ENCODE measurements at regions not wholly inside any gene's neighbourhood (a gene's known extent, or its start where the extent isn't known, plus 50 kb on each side); places are given as distances from the start of the nearest gene placed in this dataset.

GRCh38 chr14:51145246-51145645 lies 50.3 kb upstream of the TRIM9 start:
- no peak for DNase-seq

DNA sequence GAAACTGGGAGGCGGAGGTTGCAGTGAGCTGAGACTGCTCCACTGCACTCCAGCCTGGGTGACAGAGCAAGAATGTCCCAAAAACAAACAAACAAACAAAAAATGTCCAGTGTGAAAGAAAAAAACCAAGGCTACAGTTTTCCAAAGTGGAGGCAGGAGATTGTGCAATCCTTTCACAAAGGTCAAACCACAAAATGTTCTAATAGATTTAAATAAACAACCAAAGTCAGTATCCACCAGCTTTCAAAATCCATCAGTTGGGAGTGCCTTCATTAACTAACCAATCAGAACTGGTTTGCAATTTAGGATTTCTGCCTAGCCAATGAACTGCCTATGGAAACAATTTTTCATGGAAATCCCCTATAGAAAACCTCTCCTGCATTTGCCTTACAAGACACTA lies 52.3 kb upstream of the TRIM9 start:
- DNase-seq = no peak

DNA sequence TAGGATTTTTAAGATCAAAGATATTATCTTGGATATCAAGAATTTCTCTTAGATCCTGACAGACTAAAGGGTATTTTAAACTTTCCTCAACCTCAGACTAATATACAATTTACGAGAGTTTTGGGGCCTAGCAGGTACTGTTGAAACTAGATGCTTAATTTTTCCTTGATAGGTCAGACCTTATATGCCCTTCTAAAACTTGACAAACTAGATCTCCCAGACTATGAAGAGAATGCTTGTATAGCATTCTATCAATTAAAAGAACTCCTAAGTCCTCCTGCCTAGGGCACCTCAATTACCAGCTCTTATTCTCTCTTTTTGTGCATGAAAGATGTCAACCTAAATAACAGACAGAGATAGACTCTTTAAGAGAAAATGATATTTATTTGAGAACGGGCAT lies 60.4 kb upstream of the TRIM9 start:
- DNase-seq = no peak

GRCh38 chr14:51157012-51157411 lies 62.1 kb upstream of the TRIM9 start:
- DNase-seq = peak; percentile 59

DNA sequence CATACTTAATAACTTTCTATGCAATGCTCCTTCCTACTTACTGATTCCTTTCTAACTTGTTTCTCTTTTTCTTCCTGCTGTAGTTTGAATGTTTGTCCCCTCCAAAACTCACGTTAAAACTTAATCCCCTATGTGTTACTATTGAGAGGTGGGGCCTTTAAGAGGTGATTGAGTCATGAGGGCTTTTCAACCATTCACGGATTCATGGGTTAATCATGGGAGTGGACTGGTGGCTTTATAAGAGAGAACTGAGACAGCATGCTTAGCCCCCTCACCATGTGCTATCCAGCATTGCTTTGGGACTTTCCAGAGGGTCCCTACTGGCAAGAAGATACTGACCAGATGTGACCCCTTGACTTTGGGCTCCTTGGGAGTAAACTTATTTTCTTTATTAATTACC lies 66.0 kb upstream of the TRIM9 start:
- no peak for DNase-seq

DNA sequence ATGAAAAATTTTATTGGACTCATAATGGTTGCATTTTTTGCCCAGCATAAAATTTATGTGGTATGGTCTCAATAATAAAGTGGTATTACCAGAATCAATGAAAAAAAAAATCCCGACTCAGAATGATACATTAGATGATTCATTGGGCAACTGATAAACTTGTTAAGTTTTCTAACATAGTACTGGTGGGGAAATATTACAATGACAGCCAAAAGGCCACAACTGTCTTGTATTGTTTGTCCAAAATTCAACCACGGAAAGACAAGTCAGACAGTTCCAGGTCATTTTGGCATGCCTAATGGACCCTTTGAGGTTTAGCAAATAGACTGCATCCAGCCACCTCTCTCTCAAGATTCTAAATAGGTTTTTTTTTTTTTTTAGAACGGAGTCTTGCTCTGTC lies 70.5 kb upstream of the TRIM9 start:
- DNase-seq = no peak

GRCh38 chr14:51167587-51168214 lies 72.3 kb upstream of the TMX1 start:
- no peak for DNase-seq

- DNase-seq = no peak
Measured at GRCh38 chr14:51168215-51168613, 71.8 kb upstream of the TMX1 start.

- DNase-seq = no peak
Measured at GRCh38 chr14:51173863-51174262, 66.2 kb upstream of the TMX1 start.

DNA sequence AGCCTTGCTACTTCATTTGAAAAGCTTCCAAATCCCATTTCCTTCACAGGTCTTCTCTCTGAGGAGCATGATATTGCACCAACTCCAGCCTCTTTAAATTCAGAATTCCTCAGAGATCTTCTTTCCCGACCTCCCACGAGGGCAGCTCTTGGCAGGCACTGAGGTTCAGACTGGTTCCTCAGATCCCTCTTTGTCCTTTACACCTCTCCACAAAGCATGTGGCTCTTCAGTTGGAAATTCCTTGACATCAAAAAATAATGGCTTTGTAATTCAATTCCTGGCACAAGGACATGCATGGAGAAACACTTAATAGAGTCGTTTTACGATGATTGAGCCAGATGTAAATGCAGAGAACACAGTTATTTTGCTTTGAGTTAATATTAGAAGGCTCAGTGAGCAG lies 63.2 kb upstream of the TMX1 start:
- DNase-seq = peak; percentile 11

DNA sequence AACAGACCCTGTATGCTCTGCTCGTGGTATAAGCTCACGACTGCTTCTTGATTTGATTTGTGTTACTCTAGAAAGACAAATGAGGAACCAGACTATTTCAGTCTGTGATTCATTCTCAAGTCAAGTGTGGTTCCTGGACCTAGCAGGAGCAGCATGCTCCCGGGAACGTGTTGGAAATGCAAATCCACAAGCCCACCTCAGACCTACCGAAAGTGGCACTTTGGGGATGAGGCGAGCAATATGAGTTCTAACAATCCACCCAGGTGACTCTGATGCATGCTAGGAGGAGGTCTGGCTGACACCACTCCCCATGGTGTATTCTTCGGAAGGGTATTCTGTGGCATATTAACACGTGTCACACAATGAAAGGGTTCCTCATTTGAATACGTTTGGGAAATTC lies 59.5 kb upstream of the TMX1 start:
- DNase-seq = no peak

DNA sequence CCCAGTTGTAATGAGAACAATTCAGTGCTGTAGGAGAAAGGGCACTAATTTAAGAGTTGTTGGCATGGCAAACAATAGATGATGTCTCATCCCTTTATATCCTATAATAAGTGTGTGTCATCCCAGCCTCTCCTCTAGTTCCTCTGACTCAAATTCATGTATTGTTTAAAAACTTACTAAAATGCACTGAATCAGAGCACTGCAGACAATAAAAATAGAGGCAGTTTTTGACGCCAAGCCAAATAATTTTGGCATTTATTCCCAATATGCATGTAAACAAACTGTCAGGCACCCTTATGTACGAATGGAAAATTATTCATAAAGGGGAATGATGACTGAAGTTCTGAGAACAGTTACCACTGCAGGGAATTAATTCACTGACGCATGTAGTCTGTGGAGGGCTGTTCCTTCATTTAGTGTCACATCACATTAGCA lies 57.9 kb upstream of the TMX1 start:
- DNase-seq = peak; percentile 74

DNA sequence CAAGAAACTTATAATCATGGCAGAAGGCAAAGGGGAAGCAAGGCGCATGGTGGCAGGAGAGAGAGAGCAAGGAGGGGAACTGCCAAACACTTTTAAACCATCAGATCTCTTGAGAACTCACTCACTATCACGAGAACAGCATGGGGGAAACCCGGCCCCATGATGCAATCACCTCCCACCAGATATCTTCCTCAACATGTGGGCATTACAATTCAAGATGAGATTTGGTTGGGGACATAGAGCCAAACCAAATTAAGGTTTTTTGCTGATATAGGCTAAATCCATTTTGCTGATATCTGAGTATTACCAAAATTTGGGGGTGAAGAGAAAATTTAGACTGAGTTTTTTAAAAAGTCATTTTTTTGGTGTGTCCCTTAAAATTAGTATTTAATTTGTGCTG lies 54.9 kb upstream of the TMX1 start:
- no peak for DNase-seq

DNA sequence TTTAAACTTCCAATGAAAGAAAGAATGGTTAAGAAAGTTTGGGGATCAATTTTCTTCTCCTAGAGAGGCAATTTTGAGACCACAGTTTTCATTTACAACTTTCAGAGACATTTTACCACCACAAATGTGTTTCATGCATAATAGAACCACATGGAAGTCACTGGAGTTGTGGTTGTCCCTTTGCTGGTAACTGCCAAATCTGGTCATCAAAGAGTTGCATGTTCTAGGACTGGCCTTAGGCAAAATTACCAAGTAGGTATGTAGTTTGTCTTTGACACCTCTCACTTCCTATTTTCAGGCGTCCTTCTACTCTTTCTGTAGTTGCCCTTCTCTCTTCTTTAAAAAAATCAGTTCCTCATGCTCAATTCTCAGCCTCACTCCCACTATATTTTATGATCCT lies 54.3 kb upstream of the TMX1 start:
- no peak for DNase-seq

GRCh38 chr14:51188566-51189185 lies 51.4 kb upstream of the TMX1 start:
- no peak for DNase-seq

DNA sequence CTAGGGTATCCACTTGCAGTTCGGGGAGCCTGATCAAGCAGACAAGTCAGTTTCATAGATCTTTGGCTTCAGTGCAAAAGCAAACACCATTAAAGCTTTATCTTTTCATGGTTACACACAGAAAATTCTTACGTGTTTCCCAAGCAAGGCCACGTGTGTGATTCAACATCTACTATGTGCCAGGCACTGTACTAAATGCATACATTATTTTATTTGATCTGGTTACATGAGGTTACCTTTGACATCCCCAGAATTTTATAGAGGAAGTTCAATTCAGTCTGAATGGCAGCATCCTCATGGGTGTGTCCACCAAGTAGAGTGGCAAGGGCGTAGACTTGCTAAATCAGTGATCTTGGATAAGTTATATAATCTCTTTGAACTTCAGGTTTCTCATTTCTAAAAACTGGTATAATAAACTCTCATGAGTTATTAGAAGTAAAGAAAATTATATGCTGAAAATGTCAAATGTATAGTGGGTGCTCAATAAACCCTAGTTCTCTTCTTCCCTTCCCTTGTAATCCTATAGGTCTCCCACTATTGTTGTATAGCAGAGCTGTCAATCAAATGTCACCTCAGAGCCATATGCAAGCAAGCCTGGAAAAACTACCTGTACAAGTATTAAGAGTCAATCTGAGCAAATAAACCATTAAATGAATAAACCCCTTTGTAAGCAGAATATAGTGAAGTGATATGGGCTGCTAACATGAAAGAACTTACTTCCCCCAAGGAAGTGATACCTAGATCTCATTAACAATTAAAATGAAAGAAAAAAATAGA lies 50.3 kb upstream of the TMX1 start:
- DNase-seq = no peak
